Mucosa of rectum (tissue), 2 donors: ENCODE measurements at regions not wholly inside any gene's neighbourhood (a gene's known extent, or its start where the extent isn't known, plus 50 kb on each side); places are given as distances from the start of the nearest gene placed in this dataset.
A peak's percentile ranks its signal among the peaks of the same experiment; 100 is the strongest.

Experiments
- H3K27ac ChIP-seq, 2 donors: one replicate each; pipeline ENCODE4 v1.7.0; 2013; ENCODE audit warnings: inconsistent platforms in 2 of 2, low read depth in 2 of 2, low read length in 2 of 2
- H3K27me3 ChIP-seq, 2 donors: one replicate each; pipeline ENCODE4 v1.7.0; 2013; ENCODE audit warnings: low read length in 2 of 2; ENCODE audit not compliant: control insufficient read depth in 2 of 2, insufficient read depth in 2 of 2
- H3K36me3 ChIP-seq, 2 donors: one replicate each; pipeline ENCODE4 v1.7.0; 2013; ENCODE audit warnings: low read length in 2 of 2; ENCODE audit not compliant: control insufficient read depth in 2 of 2, insufficient read depth in 2 of 2
- H3K4me1 ChIP-seq, 2 donors: one replicate each; pipeline ENCODE4 v1.7.0; 2013; ENCODE audit warnings: low read length in 2 of 2, mild to moderate bottlenecking in 1 of 2; ENCODE audit not compliant: control insufficient read depth in 2 of 2, insufficient read depth in 2 of 2
- H3K4me3 ChIP-seq, 2 donors: one replicate each; pipeline ENCODE4 v1.7.0; 2013; ENCODE audit warnings: low read length in 2 of 2
- H3K9ac ChIP-seq, 2 donors: one replicate each; pipeline ENCODE4 v1.7.0; 2013; ENCODE audit warnings: low read length in 2 of 2, low read depth in 1 of 2, mild to moderate bottlenecking in 1 of 2
- H3K9me3 ChIP-seq, 2 donors: one replicate each; pipeline ENCODE4 v1.7.0; 2013; ENCODE audit warnings: low read length in 2 of 2; ENCODE audit not compliant: control insufficient read depth in 2 of 2
- donor health status: healthy.
- donor health status: Normal muscosa, but diverticular disease.

DNA sequence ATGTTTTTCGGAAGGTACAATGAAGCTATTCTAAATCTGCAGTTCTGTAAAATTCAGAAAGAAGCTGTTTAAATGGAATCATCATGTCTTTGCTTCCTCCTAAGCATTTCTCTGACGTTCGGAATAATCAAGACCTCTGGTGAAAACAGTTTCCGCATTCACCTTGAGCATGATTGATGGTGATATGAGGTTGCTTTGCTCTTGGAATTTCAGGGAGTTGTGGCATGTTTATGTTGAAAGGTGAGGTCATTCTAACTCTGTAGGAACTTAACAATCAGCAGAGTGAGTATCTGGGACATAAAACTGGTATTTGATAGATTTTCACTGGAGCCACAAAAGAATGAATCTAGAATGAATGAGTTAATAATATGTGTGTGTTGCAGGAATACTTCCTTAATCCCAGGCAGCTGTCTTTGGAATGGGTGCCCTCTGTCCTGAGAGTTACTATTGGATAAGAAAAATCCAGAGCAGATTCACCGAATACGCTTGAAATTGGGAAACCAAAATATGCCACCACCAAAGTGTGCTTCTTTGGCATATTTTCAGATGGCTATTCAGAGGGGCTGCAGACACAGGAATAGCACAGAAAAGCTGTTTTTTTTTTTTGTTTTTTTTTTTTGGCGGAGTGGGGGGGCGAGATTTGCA lies 599.1 kb downstream of the CCER1 start:
- no peaks in the 10 kb centered on the region for H3K4me1 ChIP-seq
- H3K27ac ChIP-seq, result no peak overlapping the region
- no peak overlapping the region for H3K4me3 ChIP-seq
- no peaks in the 10 kb centered on the region for H3K27me3 ChIP-seq
- no peaks in the 10 kb centered on the region for H3K9me3 ChIP-seq
- no peak overlapping the region for H3K9ac ChIP-seq
- no peaks in the 10 kb centered on the region for H3K36me3 ChIP-seq

DNA sequence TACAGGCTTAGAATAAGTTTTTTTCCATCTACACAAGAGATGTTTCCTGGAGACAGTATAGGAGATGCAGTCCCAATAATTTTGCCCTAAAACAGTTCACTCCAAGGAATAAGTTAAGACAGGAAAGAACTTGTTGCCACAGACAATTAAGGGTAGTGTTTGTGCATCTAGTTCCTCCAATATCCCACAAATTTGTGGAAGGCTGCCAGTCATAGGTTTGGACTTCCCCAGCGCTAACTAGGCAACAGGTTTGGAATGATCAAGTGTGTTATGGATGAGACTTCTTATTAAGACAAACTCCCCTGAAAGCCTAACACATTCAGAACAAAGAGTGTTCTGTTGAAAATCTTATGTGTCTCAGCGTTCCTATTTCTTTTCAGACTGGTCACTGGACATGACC lies 611.0 kb downstream of the CCER1 start:
- no peak overlapping the region for H3K4me3 ChIP-seq
- no peak overlapping the region for H3K27ac ChIP-seq
- no peaks in the 10 kb centered on the region for H3K36me3 ChIP-seq
- H3K9me3 ChIP-seq, result no peaks in the 10 kb centered on the region
- no peaks in the 10 kb centered on the region for H3K4me1 ChIP-seq
- no peak overlapping the region for H3K9ac ChIP-seq
- H3K27me3 ChIP-seq, result no peaks in the 10 kb centered on the region

DNA sequence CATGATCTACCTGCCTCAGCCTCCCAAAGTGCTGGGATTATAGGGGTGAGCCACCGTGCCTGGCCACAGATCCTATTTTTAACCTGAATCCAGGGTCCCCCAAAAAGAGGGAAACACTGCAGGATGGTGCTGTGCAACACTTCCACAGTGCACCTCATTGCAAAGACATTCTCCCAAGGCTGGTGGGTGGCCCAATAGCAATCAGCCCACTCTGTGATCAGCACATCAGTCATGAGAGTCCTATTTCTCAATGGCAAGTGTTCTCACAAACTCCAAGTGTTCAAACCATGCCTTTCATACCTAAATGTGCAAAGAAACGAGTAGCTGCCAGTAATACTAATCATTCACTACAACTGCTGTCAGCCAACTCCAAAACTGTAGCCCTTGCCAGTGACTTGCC lies 612.9 kb downstream of the CCER1 start:
- Histone ChIP-seq H3K4me1 (no peaks in the 10 kb centered on the region), H3K27ac (no peak overlapping the region), H3K36me3 (no peaks in the 10 kb centered on the region), H3K9me3 (no peaks in the 10 kb centered on the region), H3K27me3 (no peaks in the 10 kb centered on the region), H3K9ac (peak overlapping the region in 1 of 2 donors; percentile 5), H3K4me3 (no peak overlapping the region)

DNA sequence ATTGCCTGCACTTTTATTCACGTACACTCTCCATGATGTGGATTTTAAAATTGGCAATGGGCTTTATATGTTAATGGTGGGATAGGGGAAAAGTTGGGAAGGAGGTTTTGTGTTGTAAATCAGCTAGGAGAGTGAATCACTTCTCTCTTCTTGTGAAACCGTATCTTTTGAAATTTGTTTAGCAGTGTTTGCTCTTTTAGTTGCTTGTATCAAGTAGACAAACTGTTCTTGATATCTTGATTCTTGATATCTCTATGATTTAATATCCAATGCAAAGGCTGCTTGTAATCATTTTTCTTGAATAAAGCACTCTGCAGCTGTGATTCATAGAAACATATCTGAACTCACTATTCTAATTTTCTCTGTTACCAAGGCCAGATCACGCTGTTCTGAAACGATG lies 615.1 kb downstream of the CCER1 start:
- Histone ChIP-seq H3K36me3 (no peaks in the 10 kb centered on the region), H3K4me3 (no peak overlapping the region), H3K9ac (no peak overlapping the region), H3K27ac (no peak overlapping the region), H3K9me3 (no peaks in the 10 kb centered on the region), H3K4me1 (no peaks in the 10 kb centered on the region), H3K27me3 (no peaks in the 10 kb centered on the region)

DNA sequence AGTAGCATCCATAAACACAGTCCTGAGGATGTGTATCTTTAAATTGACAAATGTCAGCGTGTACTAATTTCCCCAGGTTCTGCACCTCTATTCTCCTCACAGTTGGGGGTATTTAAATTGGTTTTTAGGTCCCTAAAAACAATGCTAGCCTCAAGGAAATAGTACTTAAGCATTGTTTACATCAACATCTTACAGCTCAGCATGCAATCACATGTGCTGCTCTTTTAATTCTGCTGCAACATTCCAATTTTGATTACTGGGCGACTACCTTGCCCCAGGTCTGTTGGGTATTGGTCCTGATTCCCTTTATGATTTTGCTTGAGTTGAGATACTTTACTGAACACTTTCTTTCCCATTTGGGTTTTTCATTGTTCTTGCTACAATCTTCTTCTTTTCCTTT lies 616.6 kb downstream of the CCER1 start:
- Histone ChIP-seq H3K36me3 (no peaks in the 10 kb centered on the region), H3K4me3 (no peak overlapping the region), H3K9ac (no peak overlapping the region), H3K27ac (no peak overlapping the region), H3K9me3 (no peaks in the 10 kb centered on the region), H3K27me3 (no peaks in the 10 kb centered on the region), H3K4me1 (no peaks in the 10 kb centered on the region)

DNA sequence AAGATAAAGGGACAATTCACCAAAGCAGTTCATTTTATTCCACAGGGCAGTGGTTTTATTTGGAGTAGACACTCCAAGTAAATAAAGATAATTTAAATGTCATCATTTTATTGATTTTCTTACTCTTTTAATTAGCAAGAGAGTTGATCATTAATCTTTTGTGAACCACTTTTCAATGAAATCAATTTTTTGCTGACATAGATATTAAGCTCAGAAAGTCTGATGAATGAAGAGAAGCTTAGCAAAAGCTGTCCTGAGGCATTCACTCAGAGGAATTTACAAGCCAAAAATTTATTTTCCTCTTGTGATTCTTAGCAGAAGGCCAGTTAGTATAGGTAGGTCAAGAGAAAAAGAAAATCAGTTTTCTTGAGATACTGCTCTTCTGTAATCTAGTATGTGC lies 618.0 kb downstream of the CCER1 start:
- H3K36me3 ChIP-seq, result no peaks in the 10 kb centered on the region
- no peak overlapping the region for H3K27ac ChIP-seq
- no peak overlapping the region for H3K4me3 ChIP-seq
- H3K9ac ChIP-seq, result no peak overlapping the region
- no peaks in the 10 kb centered on the region for H3K9me3 ChIP-seq
- H3K27me3 ChIP-seq, result no peaks in the 10 kb centered on the region
- no peaks in the 10 kb centered on the region for H3K4me1 ChIP-seq

DNA sequence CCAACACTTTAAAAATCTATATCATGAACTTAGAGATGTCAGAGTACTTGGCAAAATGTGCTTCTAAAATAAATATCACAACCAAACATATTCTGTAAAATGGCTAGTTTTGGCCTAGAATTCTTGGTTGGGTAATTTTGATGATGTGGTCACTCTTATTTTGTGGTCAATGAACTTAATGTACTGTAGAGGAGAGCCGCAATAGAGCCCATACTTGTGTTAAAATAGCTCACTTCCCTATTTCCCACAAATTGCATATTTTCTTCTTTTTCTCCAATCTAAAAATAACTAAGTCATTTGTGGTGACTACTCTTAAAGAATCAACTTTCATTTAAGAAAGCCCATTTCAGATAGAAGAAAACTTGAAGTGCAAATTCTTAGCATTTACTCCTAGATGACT lies 619.4 kb downstream of the CCER1 start:
- no peaks in the 10 kb centered on the region for H3K36me3 ChIP-seq
- no peaks in the 10 kb centered on the region for H3K4me1 ChIP-seq
- no peaks in the 10 kb centered on the region for H3K9me3 ChIP-seq
- no peak overlapping the region for H3K9ac ChIP-seq
- H3K27me3 ChIP-seq, result no peaks in the 10 kb centered on the region
- no peak overlapping the region for H3K27ac ChIP-seq
- no peak overlapping the region for H3K4me3 ChIP-seq

DNA sequence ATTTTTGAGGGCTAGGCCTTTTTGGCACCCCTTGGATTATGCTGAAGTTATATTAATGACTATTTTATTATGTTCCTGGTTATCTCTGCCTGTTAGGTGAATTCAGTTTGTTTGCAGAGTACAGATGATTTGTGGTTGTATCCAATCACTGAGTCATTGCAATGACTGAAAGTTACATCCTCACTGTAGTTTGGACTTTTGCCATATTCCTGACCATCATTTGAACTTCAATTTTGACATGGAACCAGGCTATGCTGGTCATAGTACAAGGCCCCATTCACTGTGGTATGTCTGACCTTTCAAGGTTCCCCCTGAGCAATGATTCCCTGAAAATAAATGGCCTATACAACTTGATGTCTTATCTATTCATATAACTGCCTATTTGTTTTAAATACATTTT lies 621.0 kb downstream of the CCER1 start:
- no peak overlapping the region for H3K4me3 ChIP-seq
- H3K27me3 ChIP-seq, result no peaks in the 10 kb centered on the region
- H3K36me3 ChIP-seq, result no peaks in the 10 kb centered on the region
- H3K9ac ChIP-seq, result no peak overlapping the region
- H3K27ac ChIP-seq, result no peak overlapping the region
- peaks cover 0 to under 1% of the 10 kb centered on the region in 2 donors for H3K4me1 ChIP-seq
- no peaks in the 10 kb centered on the region for H3K9me3 ChIP-seq

DNA sequence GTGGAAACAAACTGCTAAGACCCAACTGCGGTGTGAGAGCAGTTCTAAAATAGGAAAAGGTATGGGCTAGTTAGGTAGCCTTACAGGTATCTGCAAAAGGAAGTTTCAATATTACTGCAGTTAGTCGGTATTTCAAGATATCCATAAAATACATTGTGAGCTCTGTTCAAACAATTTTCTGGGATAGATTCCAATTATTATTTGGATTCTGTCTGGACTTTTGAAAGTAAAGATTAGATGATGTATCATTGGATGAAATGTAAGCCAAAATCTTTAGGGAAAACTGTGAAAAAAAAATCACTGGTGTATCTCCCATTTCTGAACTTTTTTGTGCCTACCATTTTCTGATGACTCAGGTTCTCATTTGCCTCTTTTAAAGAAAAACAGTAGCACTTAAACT lies 621.6 kb downstream of the CCER1 start:
- Histone ChIP-seq H3K4me3 (no peak overlapping the region), H3K9ac (no peak overlapping the region), H3K27ac (no peak overlapping the region), H3K36me3 (no peaks in the 10 kb centered on the region), H3K27me3 (no peaks in the 10 kb centered on the region), H3K9me3 (no peaks in the 10 kb centered on the region), H3K4me1 (peaks cover 2 to 3% of the 10 kb centered on the region in 2 donors)

DNA sequence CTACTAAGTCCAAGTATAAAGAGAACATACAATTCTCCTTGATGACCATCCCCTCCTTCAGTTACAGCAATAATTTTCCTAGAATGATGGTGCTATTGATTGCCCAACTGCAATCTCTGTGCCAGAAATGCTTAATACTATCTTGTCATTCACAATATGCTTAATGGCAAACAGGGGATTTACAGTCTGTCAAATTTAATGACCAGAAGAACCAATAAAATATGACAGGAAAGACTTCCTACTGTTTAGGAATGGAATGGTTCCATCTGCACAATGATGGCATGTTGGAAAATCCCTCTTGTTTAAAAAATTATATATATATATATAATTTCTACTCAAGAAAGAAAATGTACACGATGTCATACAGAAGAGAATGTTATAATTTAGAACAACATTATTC lies 623.2 kb downstream of the CCER1 start:
- no peaks in the 10 kb centered on the region for H3K9me3 ChIP-seq
- no peak overlapping the region for H3K27ac ChIP-seq
- H3K9ac ChIP-seq, result no peak overlapping the region
- H3K27me3 ChIP-seq, result no peaks in the 10 kb centered on the region
- H3K36me3 ChIP-seq, result no peaks in the 10 kb centered on the region
- H3K4me1 ChIP-seq, result peaks cover 5 to 7% of the 10 kb centered on the region in 2 donors
- H3K4me3 ChIP-seq, result no peak overlapping the region

DNA sequence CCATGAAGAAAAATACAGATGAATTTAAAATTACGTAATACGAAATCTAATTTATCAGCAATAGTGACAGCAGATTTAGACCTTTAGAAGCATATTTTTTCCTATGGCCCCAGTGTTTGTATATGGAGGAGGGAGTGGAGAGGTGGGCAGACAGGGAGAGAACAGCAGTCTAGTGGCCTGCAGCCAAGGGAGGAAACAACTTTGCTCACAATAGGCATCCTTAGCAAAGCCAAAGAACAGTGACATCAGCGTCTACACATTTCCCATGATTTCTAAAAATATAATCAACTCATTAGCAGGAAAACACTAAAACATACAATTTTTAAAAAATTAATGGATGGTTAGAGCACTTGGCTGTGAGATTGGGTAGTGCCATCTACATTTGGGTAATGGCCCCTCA lies 622.6 kb upstream of the ATP2B1 start:
- H3K9me3 ChIP-seq, result no peaks in the 10 kb centered on the region
- no peak overlapping the region for H3K27ac ChIP-seq
- H3K36me3 ChIP-seq, result no peaks in the 10 kb centered on the region
- no peak overlapping the region for H3K9ac ChIP-seq
- H3K27me3 ChIP-seq, result no peaks in the 10 kb centered on the region
- peaks cover 5 to 7% of the 10 kb centered on the region in 2 donors for H3K4me1 ChIP-seq
- H3K4me3 ChIP-seq, result no peak overlapping the region
